ENCODE measurements at regions not wholly inside any gene's neighbourhood (a gene's known extent, or its start where the extent isn't known, plus 50 kb on each side); places are given as distances from the start of the nearest gene placed in this dataset.
A peak's percentile ranks its signal among the peaks of the same experiment; 100 is the strongest.

DNA sequence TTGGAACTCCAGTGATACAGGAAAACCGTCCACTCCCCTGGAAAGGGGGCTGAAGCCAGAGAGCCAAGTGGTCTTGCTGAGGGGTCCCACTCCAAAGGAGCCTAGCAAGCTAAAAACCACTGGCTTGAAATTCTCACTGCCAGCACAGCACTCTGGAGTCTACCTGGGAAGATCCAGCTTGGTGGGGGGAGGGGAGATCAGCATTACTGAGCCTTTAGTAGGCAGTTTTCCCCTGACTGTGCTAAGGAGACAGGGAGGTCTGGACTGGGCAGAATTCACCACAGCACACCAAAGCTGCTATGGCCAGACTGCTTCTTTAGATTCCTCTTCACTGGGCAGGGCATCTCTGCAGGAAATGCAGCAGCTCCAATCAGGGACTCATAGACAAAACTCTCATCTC is 510.7 kb upstream of the LRRTM1 start:
- intact Hi-C loops (cut with DNase I) = no loop called here
- ATAC-seq = no peak
- DNase-seq (ENCODE audit: low spot score) = no peak

DNA sequence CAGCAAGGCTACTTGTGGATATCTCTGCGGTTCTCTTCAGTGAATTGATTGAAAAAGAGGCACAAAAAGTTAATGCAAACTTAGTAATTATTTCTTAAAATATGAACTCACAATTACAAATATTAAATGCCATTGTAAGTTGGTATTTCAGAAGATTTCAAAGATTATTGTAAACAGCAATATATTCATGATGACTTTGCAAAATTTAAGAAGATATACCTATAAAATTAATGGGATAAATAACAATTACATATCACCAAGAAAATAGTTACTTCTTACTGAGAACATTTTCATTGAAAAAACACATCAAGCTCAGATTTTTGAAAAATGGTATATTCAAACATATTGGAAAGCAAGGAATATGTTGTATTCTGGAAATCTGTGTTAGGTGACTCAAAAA is 482.0 kb upstream of the LRRTM1 start:
- ATAC-seq = no peak
- DNase-seq (ENCODE audit: low spot score) = no peak
- intact Hi-C loops (cut with DNase I) = no loop called here

GRCh38 chr2:80778704-80779103 is 474.2 kb upstream of the LRRTM1 start:
- no peak for DNase-seq (ENCODE audit: low spot score)
- ATAC-seq = no peak
- intact Hi-C loops (cut with DNase I) = no loop called here

- intact Hi-C loops (cut with DNase I) = no loop called here
- ATAC-seq (no peak), DNase-seq (ENCODE audit: low spot score) (no peak)
Measured at GRCh38 chr2:80748592-80748991, 444.0 kb upstream of the LRRTM1 start.

- ATAC-seq (no peak), DNase-seq (ENCODE audit: low spot score) (no peak)
- intact Hi-C loops (cut with DNase I) = no loop called here
Measured at GRCh38 chr2:80737047-80737446, 432.5 kb upstream of the LRRTM1 start.

DNA sequence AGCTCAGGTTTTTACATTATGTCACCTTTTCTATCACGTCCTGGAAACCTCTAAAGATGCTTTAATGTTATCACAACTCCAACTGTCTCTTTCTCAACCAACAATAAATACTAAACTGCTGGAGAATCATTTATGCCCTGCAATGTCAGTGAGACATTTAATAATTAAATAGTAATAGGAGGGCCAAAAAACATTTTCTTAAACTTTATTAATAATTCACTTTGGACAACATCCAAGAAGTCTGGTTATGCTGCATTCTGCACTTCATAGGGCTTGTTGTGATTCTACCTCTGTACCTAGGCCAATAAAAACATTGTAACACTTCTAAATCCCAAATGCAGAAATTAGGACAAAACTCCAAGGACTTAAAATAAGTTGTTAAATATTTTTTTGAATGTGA is 420.4 kb upstream of the LRRTM1 start:
- intact Hi-C loops (cut with DNase I) = no loop called here
- no peak for ATAC-seq
- no peak for DNase-seq (ENCODE audit: low spot score)

DNA sequence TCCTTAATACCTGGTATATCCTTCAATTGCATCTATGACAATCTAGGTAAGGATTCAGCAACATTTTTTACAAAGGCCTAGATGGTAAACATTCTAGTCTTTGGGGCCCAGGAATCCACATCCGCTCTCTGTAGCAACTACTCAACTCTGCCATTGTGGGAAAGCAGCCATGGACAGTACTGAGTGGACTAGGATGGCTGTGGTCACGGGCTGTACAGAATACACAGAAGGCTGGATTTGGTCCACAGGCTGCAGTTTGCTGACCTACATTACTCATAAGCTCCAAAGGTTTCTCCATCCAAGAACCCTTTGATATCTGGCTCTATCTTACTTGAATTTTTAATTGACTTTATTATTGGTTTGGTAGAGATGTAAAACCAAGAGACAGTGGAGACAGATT is 418.3 kb upstream of the LRRTM1 start:
- intact Hi-C loops (cut with DNase I) = no loop called here
- DNase-seq (ENCODE audit: low spot score) (no peak), ATAC-seq (no peak)

DNA sequence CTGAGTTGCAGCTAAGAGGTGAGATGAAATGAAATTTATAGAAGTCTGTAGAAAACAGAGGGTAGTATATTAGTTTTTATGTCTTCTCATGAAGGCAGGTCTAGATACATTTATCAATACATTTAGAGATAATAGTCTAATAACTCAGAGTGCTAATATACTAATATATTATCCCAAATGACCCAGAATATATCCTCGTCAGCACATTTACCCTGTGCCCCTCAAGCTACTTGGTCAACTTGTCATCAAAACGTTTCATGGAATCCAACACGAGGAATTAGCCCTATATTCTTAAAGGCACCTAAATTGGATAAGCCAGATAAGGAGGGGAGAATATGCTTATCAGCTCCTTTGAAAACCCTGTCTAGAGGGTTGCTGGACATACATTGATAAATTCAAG is 415.1 kb upstream of the LRRTM1 start:
- intact Hi-C loops (cut with DNase I) = no loop called here
- DNase-seq (ENCODE audit: low spot score) (no peak), ATAC-seq (no peak)

GRCh38 chr2:80715433-80715832 is 410.9 kb upstream of the LRRTM1 start:
- DNase-seq (ENCODE audit: low spot score) (no peak), ATAC-seq (no peak)
- intact Hi-C loops (cut with DNase I) = no loop called here

- ATAC-seq = no peak
- no peak for DNase-seq (ENCODE audit: low spot score)
- intact Hi-C loops (cut with DNase I) = no loop called here
Measured at GRCh38 chr2:80711915-80712314, 407.4 kb upstream of the LRRTM1 start.

- ATAC-seq (peak; percentile 41), DNase-seq (ENCODE audit: low spot score) (no peak)
- intact Hi-C loops (cut with DNase I) = no loop called here
Measured at GRCh38 chr2:80706951-80707350, 402.4 kb upstream of the LRRTM1 start.

GRCh38 chr2:80706541-80706940 is 402.0 kb upstream of the LRRTM1 start:
- no peak for DNase-seq (ENCODE audit: low spot score)
- intact Hi-C loops (cut with DNase I) = no loop called here
- ATAC-seq = peak; percentile 59

GRCh38 chr2:80703532-80703931 is 399.0 kb upstream of the LRRTM1 start:
- DNase-seq (ENCODE audit: low spot score) = no peak
- ATAC-seq = no peak
- intact Hi-C loops (cut with DNase I) = no loop called here

DNA sequence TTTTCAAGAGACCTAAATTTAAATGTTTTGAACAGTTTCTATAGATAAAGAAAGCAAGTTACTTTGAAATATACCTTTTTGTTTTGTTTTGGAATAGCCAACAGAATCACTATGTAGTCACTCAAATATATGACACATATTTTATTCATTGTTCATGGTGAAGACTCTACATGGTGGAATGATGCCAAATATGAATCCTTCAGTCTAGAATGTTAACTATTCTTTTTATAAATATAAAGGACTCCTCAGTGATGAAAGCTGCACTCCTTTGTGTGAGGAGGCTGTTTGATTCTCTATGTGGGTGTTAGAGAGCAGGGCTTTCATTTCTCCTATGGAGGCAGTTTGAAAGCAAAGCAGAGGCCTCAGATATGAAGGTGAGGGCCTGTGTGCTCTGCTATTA is 396.4 kb upstream of the LRRTM1 start:
- ATAC-seq (no peak), DNase-seq (ENCODE audit: low spot score) (no peak)
- intact Hi-C loops (cut with DNase I) = no loop called here
